ENCODE measurements at regions not wholly inside any gene's neighbourhood (a gene's known extent, or its start where the extent isn't known, plus 50 kb on each side); places are given as distances from the start of the nearest gene placed in this dataset.

DNA sequence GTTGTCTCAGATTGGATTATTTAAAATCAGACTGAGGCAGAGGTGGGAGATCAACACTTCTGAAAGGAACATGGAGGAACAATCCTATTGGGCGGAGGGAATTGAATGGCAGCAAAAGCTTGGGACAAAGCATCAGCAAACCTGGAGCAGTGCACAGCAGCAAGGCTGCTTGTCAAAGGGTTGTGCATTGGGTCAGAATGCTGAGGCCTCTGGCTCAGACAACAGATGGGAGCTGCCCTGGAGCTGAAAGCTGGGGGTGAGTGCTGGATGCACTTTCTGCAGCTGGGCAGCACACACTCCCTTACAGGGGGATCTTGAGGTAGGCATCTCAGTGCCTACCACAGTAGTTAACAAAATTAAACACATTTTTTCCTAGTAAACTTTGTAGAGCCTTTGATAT, 634.4 kb upstream of the MMS22L start:
- Histone ChIP-seq H3K4me3 (ENCODE audit: low read depth in 2 of 2, low read length in 1 of 2) (no peak overlapping the region), H3K27me3 (ENCODE audit: insufficient read depth) (no peaks in the 10 kb centered on the region), H3K9me3 (no peaks in the 10 kb centered on the region), H3K9ac (no peak overlapping the region), H3K36me3 (replicated peaks in 1 of 2; ENCODE audit: control insufficient read depth in 1 of 2, insufficient read depth in 2 of 2, low read length in 1 of 2) (no peaks in the 10 kb centered on the region), H3K79me2 (ENCODE audit: insufficient read depth) (no peaks in the 10 kb centered on the region), H3K9me2 (no peaks in the 10 kb centered on the region), H2AFZ (ENCODE audit: low read depth) (no peak overlapping the region), H3K27ac (ENCODE audit: low read depth in 2 of 2, low read length in 1 of 2) (no peak overlapping the region), H3F3A (replicated peaks; ENCODE audit: insufficient read depth) (no peaks in the 10 kb centered on the region), H3K4me2 (no peak overlapping the region), H4K20me1 (ENCODE audit: insufficient read depth) (no peaks in the 10 kb centered on the region), H3K4me1 (ENCODE audit: control insufficient read depth in 1 of 2, insufficient read depth in 2 of 2, low read depth in 1 of 2, low read length in 1 of 2) (peaks cover 0 to 4% of the 10 kb centered on the region in 2 experiments; a peak in 2 of 4 replicates)
- CTCF ChIA-PET, result no interaction called here
- 85% methylated on average over 1 of the region's 1 CpG for WGBS (ENCODE audit: low lambda C conversion rate)
- POLR2A ChIA-PET, result no interaction called here
- DNase-seq, result no peak
- no peak for TF ChIP-seq SMC3 (IDR thresholded peaks at IDR 0.05; ENCODE audit: low read depth, low read length)
- TF ChIP-seq JUND (IDR thresholded peaks at IDR 0.05), result no peak
- TF ChIP-seq, protein P1, sequence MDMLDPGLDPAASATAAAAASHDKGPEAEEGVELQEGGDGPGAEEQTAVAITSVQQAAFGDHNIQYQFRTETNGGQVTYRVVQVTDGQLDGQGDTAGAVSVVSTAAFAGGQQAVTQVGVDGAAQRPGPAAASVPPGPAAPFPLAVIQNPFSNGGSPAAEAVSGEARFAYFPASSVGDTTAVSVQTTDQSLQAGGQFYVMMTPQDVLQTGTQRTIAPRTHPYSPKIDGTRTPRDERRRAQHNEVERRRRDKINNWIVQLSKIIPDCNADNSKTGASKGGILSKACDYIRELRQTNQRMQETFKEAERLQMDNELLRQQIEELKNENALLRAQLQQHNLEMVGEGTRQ (IDR thresholded peaks at IDR 0.05; ENCODE audit: borderline replicate concordance, low read depth, low read length), result no peak
- no peak for TF ChIP-seq FOSL2 (IDR thresholded peaks at IDR 0.05; ENCODE audit: borderline replicate concordance, low read depth)
- TF ChIP-seq, protein P2, sequence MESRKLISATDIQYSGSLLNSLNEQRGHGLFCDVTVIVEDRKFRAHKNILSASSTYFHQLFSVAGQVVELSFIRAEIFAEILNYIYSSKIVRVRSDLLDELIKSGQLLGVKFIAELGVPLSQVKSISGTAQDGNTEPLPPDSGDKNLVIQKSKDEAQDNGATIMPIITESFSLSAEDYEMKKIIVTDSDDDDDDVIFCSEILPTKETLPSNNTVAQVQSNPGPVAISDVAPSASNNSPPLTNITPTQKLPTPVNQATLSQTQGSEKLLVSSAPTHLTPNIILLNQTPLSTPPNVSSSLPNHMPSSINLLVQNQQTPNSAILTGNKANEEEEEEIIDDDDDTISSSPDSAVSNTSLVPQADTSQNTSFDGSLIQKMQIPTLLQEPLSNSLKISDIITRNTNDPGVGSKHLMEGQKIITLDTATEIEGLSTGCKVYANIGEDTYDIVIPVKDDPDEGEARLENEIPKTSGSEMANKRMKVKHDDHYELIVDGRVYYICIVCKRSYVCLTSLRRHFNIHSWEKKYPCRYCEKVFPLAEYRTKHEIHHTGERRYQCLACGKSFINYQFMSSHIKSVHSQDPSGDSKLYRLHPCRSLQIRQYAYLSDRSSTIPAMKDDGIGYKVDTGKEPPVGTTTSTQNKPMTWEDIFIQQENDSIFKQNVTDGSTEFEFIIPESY (IDR thresholded peaks at IDR 0.05; ENCODE audit: borderline replicate concordance, low read depth), result no peak
- TF ChIP-seq, protein P3, sequence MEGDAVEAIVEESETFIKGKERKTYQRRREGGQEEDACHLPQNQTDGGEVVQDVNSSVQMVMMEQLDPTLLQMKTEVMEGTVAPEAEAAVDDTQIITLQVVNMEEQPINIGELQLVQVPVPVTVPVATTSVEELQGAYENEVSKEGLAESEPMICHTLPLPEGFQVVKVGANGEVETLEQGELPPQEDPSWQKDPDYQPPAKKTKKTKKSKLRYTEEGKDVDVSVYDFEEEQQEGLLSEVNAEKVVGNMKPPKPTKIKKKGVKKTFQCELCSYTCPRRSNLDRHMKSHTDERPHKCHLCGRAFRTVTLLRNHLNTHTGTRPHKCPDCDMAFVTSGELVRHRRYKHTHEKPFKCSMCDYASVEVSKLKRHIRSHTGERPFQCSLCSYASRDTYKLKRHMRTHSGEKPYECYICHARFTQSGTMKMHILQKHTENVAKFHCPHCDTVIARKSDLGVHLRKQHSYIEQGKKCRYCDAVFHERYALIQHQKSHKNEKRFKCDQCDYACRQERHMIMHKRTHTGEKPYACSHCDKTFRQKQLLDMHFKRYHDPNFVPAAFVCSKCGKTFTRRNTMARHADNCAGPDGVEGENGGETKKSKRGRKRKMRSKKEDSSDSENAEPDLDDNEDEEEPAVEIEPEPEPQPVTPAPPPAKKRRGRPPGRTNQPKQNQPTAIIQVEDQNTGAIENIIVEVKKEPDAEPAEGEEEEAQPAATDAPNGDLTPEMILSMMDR (IDR thresholded peaks at IDR 0.05), result no peak
- no peak for TF ChIP-seq RAD21 (IDR thresholded peaks at IDR 0.05; ENCODE audit: low read length)
- TF ChIP-seq NFIC (IDR thresholded peaks at IDR 0.05; ENCODE audit: borderline replicate concordance), result no peak
- TF ChIP-seq RFX5 (IDR thresholded peaks at IDR 0.05; ENCODE audit: low read length), result no peak
- TF ChIP-seq RXRA (IDR thresholded peaks at IDR 0.05; ENCODE audit: borderline replicate concordance, low read depth), result no peak
- no peak for TF ChIP-seq POLR2AphosphoS5 (IDR thresholded peaks at IDR 0.05; ENCODE audit: low read depth, low read length)
- no peak for TF ChIP-seq TCF12 (IDR thresholded peaks at IDR 0.05)
- TF ChIP-seq EP300 (IDR thresholded peaks at IDR 0.05; ENCODE audit: borderline replicate concordance in 1 of 2, low read depth in 1 of 2, low read length in 1 of 2), result no peak
- no peak for TF ChIP-seq EZH2phosphoT487 (IDR thresholded peaks at IDR 0.05; ENCODE audit: borderline replicate concordance, low read depth)
- TF ChIP-seq, protein P4, sequence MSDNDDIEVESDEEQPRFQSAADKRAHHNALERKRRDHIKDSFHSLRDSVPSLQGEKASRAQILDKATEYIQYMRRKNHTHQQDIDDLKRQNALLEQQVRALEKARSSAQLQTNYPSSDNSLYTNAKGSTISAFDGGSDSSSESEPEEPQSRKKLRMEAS (IDR thresholded peaks at IDR 0.05; ENCODE audit: low read depth), result no peak
